ENCODE measurements at regions not wholly inside any gene's neighbourhood (a gene's known extent, or its start where the extent isn't known, plus 50 kb on each side); places are given as distances from the start of the nearest gene placed in this dataset.

DNA sequence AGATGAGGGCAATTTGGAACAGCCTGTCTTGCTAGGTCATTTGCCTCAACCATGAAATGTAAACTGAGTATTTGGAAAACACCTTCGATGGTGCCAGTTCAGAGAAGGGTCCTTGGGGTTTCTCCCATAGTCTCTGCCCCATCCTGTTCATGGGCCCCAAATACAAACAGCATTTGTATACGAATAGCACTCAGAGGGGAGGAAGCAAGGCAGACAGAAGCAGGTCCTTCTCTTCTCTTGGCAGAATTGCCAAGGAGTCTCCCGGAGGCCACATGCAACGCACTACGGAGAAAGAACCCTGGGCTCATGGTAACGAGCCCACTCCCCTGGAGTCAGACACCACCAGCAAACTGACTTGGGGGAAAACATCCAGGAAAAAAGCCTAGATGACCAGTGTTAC, 162.1 kb downstream of the RAB11FIP2 start:
- Histone ChIP-seq H3K9me2 (ENCODE audit: insufficient read depth) (no peaks in the 10 kb centered on the region), H3K36me3 (ENCODE audit: control insufficient read depth in 1 of 2, insufficient read depth in 2 of 2, low read length in 2 of 2) (no peaks in the 10 kb centered on the region), H3K4me2 (ENCODE audit: low read length) (no peak overlapping the region), H4K20me1 (ENCODE audit: insufficient read depth) (no peaks in the 10 kb centered on the region), H3K9me3 (ENCODE audit: control insufficient read depth in 1 of 2, insufficient read depth in 1 of 2, low read depth in 1 of 2, low read length in 2 of 2) (no peaks in the 10 kb centered on the region), H3K27me3 (ENCODE audit: insufficient read depth, low read length) (peaks cover 50% of the 10 kb centered on the region), H3K4me3 (replicated peaks in 1 of 2; ENCODE audit: low read depth in 1 of 2, low read length in 2 of 2) (no peak overlapping the region), H3K27ac (ENCODE audit: low read depth, low read length) (no peak overlapping the region), H3K79me2 (ENCODE audit: insufficient read depth, low read length) (no peaks in the 10 kb centered on the region), H2AFZ (ENCODE audit: low read depth, low read length, poor library complexity, severe bottlenecking) (no peak overlapping the region), H3K4me1 (ENCODE audit: control insufficient read depth in 1 of 2, insufficient read depth in 2 of 2, low read length in 2 of 2) (no peaks in the 10 kb centered on the region), H3K9ac (ENCODE audit: low read length) (no peak overlapping the region)
- CTCF ChIA-PET, result no interaction called here
- no TSS peak for BruUV-seq (replicated peaks)
- ATAC-seq, result no peak
- RAD21 ChIA-PET (ENCODE audit: low non-redundant PET in 1 of 2, low total read pairs in 2 of 2, uncharacterized antibody in 2 of 2, unreplicated experiment in 2 of 2), result no interaction called here
- intact Hi-C loops (cut with micrococcal nuclease), result no loop called here
- POLR2A ChIA-PET, result no interaction called here
- DNase-seq (ENCODE audit: low read depth, low spot score), result no peak
- TF ChIP-seq EZH2 (IDR thresholded peaks at IDR 0.05) (no peak), ELF1 (IDR thresholded peaks at IDR 0.05; ENCODE audit: borderline replicate concordance, low read depth) (no peak), SP1 (IDR thresholded peaks at IDR 0.05; ENCODE audit: low read depth) (no peak), CEBPB (IDR thresholded peaks at IDR 0.05; ENCODE audit: low read depth) (no peak), FOSL1 (IDR thresholded peaks at IDR 0.05; ENCODE audit: low read depth) (no peak), EGR1 (IDR thresholded peaks at IDR 0.05; ENCODE audit: low read depth) (no peak), POLR2AphosphoS5 (IDR thresholded peaks at IDR 0.05; ENCODE audit: low read depth, low read length) (no peak)
- TF ChIP-seq, protein P1, sequence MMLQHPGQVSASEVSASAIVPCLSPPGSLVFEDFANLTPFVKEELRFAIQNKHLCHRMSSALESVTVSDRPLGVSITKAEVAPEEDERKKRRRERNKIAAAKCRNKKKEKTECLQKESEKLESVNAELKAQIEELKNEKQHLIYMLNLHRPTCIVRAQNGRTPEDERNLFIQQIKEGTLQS (IDR thresholded peaks at IDR 0.05), result no peak
- TF ChIP-seq, protein P2, sequence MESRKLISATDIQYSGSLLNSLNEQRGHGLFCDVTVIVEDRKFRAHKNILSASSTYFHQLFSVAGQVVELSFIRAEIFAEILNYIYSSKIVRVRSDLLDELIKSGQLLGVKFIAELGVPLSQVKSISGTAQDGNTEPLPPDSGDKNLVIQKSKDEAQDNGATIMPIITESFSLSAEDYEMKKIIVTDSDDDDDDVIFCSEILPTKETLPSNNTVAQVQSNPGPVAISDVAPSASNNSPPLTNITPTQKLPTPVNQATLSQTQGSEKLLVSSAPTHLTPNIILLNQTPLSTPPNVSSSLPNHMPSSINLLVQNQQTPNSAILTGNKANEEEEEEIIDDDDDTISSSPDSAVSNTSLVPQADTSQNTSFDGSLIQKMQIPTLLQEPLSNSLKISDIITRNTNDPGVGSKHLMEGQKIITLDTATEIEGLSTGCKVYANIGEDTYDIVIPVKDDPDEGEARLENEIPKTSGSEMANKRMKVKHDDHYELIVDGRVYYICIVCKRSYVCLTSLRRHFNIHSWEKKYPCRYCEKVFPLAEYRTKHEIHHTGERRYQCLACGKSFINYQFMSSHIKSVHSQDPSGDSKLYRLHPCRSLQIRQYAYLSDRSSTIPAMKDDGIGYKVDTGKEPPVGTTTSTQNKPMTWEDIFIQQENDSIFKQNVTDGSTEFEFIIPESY (IDR thresholded peaks at IDR 0.05; ENCODE audit: extremely low read depth, insufficient replicate concordance, low read length), result no peak
- TF ChIP-seq, protein P3, sequence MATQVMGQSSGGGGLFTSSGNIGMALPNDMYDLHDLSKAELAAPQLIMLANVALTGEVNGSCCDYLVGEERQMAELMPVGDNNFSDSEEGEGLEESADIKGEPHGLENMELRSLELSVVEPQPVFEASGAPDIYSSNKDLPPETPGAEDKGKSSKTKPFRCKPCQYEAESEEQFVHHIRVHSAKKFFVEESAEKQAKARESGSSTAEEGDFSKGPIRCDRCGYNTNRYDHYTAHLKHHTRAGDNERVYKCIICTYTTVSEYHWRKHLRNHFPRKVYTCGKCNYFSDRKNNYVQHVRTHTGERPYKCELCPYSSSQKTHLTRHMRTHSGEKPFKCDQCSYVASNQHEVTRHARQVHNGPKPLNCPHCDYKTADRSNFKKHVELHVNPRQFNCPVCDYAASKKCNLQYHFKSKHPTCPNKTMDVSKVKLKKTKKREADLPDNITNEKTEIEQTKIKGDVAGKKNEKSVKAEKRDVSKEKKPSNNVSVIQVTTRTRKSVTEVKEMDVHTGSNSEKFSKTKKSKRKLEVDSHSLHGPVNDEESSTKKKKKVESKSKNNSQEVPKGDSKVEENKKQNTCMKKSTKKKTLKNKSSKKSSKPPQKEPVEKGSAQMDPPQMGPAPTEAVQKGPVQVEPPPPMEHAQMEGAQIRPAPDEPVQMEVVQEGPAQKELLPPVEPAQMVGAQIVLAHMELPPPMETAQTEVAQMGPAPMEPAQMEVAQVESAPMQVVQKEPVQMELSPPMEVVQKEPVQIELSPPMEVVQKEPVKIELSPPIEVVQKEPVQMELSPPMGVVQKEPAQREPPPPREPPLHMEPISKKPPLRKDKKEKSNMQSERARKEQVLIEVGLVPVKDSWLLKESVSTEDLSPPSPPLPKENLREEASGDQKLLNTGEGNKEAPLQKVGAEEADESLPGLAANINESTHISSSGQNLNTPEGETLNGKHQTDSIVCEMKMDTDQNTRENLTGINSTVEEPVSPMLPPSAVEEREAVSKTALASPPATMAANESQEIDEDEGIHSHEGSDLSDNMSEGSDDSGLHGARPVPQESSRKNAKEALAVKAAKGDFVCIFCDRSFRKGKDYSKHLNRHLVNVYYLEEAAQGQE (IDR thresholded peaks at IDR 0.05; ENCODE audit: low read depth), result no peak
